NOMO-1 (cell line): ENCODE measurements at regions not wholly inside any gene's neighbourhood (a gene's known extent, or its start where the extent isn't known, plus 50 kb on each side); places are given as distances from the start of the nearest gene placed in this dataset.

ENCODE experiments used
- DNase-seq, 2 experiments: peaks; one replicate each; lab custom pipeline; 2025; ENCODE audit not compliant: unreplicated experiment in 2 of 2; lab: John Stamatoyannopoulos, UW

GRCh38 chr5:29897916-29898315 lies 1295.6 kb upstream of the CDH6 start:
- no peak for DNase-seq

GRCh38 chr5:29896646-29897045 lies 1296.8 kb upstream of the CDH6 start:
- DNase-seq, result peak; percentile 8 to 58

- DNase-seq, result no peak
Measured at GRCh38 chr5:29894668-29895067, 1298.8 kb upstream of the CDH6 start.

GRCh38 chr5:29889051-29889450 lies 1304.4 kb upstream of the CDH6 start:
- no peak for DNase-seq

GRCh38 chr5:29885595-29885994 lies 1307.9 kb upstream of the CDH6 start:
- no peak for DNase-seq

- no peak for DNase-seq
Measured at GRCh38 chr5:29882036-29882435, 1311.5 kb upstream of the CDH6 start.

GRCh38 chr5:29879401-29879800 lies 1314.1 kb upstream of the CDH6 start:
- DNase-seq, result no peak

GRCh38 chr5:29878599-29878998 lies 1314.9 kb upstream of the CDH6 start:
- no peak for DNase-seq

GRCh38 chr5:29867155-29867554 lies 1326.3 kb upstream of the CDH6 start:
- DNase-seq, result no peak

- DNase-seq, result no peak
Measured at GRCh38 chr5:29853711-29854220, 1339.7 kb upstream of the CDH6 start.

GRCh38 chr5:29852329-29852728 lies 1341.2 kb upstream of the CDH6 start:
- no peak for DNase-seq

- no peak for DNase-seq
Measured at GRCh38 chr5:29845206-29845605, 1348.3 kb upstream of the CDH6 start.

GRCh38 chr5:29833394-29833793 lies 1360.1 kb upstream of the CDH6 start:
- no peak for DNase-seq

- DNase-seq, result no peak
Measured at GRCh38 chr5:29822521-29822920, 1371.0 kb upstream of the CDH6 start.

GRCh38 chr5:29811914-29812679 lies 1381.4 kb upstream of the CDH6 start:
- DNase-seq, result no peak

GRCh38 chr5:29805804-29806203 lies 1387.7 kb upstream of the CDH6 start:
- no peak for DNase-seq

- no peak for DNase-seq
Measured at GRCh38 chr5:29800752-29801151, 1392.7 kb upstream of the CDH6 start.

GRCh38 chr5:29796013-29796412 lies 1397.5 kb upstream of the CDH6 start:
- DNase-seq, result no peak

- DNase-seq, result no peak
Measured at GRCh38 chr5:29795096-29795652, 1398.3 kb upstream of the CDH6 start.

GRCh38 chr5:29794141-29794787 lies 1399.2 kb upstream of the CDH6 start:
- no peak for DNase-seq

- DNase-seq, result no peak
Measured at GRCh38 chr5:29790281-29790680, 1403.2 kb upstream of the CDH6 start.

GRCh38 chr5:29780401-29780800 lies 1413.1 kb upstream of the CDH6 start:
- no peak for DNase-seq
